ENCODE measurements at regions not wholly inside any gene's neighbourhood (a gene's known extent, or its start where the extent isn't known, plus 50 kb on each side); places are given as distances from the start of the nearest gene placed in this dataset.

DNA sequence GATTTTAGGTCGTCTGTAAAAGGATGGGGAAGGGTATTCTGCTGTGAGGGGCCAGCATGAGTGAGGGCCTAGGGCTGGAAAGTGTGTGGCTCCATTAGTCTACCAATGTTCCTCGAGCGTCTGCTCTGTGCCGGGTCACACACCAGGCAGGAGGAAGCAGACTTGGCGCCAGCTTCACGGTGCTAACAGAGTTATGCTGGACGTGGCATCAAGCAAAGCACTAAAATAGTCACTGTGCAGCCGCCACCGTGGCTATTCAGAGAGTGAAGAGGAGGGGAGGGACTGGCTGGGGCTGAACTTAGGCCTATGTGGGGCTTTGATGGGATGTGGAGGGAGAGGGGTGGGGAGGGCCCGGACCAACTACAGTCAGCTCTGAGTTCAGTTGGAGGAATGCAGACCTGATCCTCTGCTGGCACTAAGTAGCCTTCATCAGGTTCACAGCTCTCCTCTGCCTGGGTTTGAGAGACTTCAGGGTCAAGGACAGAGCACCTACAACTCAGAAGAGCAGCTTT lies 83.9 kb upstream of the MSX1 start:
- dilution Hi-C loops (cut with MboI; ENCODE audit: extremely low pct_ligation_motif_present, low sequenced_read_pairs), result no loop called here
- H3K36me3 ChIP-seq (ENCODE audit: control insufficient read depth in 2 of 2, extremely low read depth in 1 of 2, insufficient read depth in 2 of 2, low read length in 2 of 2), result no peaks in the 10 kb centered on the region
- H2AFZ ChIP-seq (ENCODE audit: control insufficient read depth, low read length), result no peak overlapping the region
- H3K9ac ChIP-seq (ENCODE audit: control insufficient read depth, extremely low read depth, insufficient read depth, low read length), result no peak overlapping the region
- no peak overlapping the region for H3K27ac ChIP-seq (ENCODE audit: control insufficient read depth, insufficient read depth, low read length)
- FAIRE-seq, result no peak
- no peaks in the 10 kb centered on the region for H4K20me1 ChIP-seq (ENCODE audit: control insufficient read depth, extremely low read depth, insufficient read depth, low read length)
- no peaks in the 10 kb centered on the region for H3K27me3 ChIP-seq (ENCODE audit: control insufficient read depth, extremely low read depth, insufficient read depth, low read length)
- no peak overlapping the region for H3K4me3 ChIP-seq (ENCODE audit: control insufficient read depth in 2 of 3, extremely low read depth in 1 of 3, insufficient read depth in 2 of 3, low read depth in 1 of 3, low read length in 3 of 3)
- no peaks in the 10 kb centered on the region for H3K4me1 ChIP-seq (ENCODE audit: control insufficient read depth, extremely low read depth, insufficient read depth, low read length)
- H3K9me1 ChIP-seq (ENCODE audit: control insufficient read depth, extremely low read depth, insufficient read depth, low read length), result no peaks in the 10 kb centered on the region
- no peaks in the 10 kb centered on the region for H3K79me2 ChIP-seq (ENCODE audit: control insufficient read depth, insufficient read depth, low read length)
- H3K9me3 ChIP-seq (ENCODE audit: control insufficient read depth, low read depth, low read length), result peaks cover 2% of the 10 kb centered on the region
- no peak overlapping the region for H3K4me2 ChIP-seq (ENCODE audit: control insufficient read depth, extremely low read depth, insufficient read depth, low read depth, low read length)
- TF ChIP-seq EZH2 (IDR thresholded peaks at IDR 0.05; ENCODE audit: low read length), result no peak
- TF ChIP-seq, protein P1, sequence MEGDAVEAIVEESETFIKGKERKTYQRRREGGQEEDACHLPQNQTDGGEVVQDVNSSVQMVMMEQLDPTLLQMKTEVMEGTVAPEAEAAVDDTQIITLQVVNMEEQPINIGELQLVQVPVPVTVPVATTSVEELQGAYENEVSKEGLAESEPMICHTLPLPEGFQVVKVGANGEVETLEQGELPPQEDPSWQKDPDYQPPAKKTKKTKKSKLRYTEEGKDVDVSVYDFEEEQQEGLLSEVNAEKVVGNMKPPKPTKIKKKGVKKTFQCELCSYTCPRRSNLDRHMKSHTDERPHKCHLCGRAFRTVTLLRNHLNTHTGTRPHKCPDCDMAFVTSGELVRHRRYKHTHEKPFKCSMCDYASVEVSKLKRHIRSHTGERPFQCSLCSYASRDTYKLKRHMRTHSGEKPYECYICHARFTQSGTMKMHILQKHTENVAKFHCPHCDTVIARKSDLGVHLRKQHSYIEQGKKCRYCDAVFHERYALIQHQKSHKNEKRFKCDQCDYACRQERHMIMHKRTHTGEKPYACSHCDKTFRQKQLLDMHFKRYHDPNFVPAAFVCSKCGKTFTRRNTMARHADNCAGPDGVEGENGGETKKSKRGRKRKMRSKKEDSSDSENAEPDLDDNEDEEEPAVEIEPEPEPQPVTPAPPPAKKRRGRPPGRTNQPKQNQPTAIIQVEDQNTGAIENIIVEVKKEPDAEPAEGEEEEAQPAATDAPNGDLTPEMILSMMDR (optimal IDR thresholded peaks at IDR 0.05 in 1 of 3, IDR thresholded peaks at IDR 0.05 in 1 of 3, conservative IDR thresholded peaks at IDR 0.05 in 1 of 3; ENCODE audit: extremely low read depth in 1 of 3, insufficient read depth in 2 of 3, low read length in 3 of 3), result no peak
- no peak for DNase-seq (ENCODE audit: low read depth, low spot score)

DNA sequence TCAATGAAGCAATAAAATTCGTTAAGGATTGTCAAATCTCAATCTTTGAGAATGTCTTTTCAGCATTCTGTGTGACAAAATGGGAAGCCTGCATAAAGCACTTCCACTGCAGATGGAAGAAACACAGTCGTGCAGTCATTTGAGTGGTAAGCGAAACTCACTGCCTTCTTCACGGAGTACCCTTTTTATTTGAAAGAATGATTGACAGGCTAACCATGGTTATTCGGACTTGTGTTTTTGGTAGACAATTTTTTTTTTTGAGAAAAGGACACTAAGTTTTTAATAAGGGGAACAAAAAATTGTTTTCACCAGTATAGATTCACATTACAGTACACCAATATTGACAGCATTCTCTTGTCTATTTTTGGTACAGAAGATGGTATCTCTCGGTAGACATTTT lies 86.9 kb upstream of the MSX1 start:
- dilution Hi-C loops (cut with MboI; ENCODE audit: extremely low pct_ligation_motif_present, low sequenced_read_pairs), result no loop called here

More for the DNA sequence above, 86.9 kb upstream of the MSX1 start:
- Histone ChIP-seq H3K9me3 (ENCODE audit: control insufficient read depth, low read depth, low read length) (peaks cover 6% of the 10 kb centered on the region), H3K27me3 (ENCODE audit: control insufficient read depth, extremely low read depth, insufficient read depth, low read length) (no peaks in the 10 kb centered on the region), H3K9me1 (ENCODE audit: control insufficient read depth, extremely low read depth, insufficient read depth, low read length) (no peaks in the 10 kb centered on the region), H3K36me3 (ENCODE audit: control insufficient read depth in 2 of 2, extremely low read depth in 1 of 2, insufficient read depth in 2 of 2, low read length in 2 of 2) (no peaks in the 10 kb centered on the region), H3K79me2 (ENCODE audit: control insufficient read depth, insufficient read depth, low read length) (no peaks in the 10 kb centered on the region), H3K27ac (ENCODE audit: control insufficient read depth, insufficient read depth, low read length) (no peak overlapping the region), H4K20me1 (ENCODE audit: control insufficient read depth, extremely low read depth, insufficient read depth, low read length) (no peaks in the 10 kb centered on the region), H2AFZ (ENCODE audit: control insufficient read depth, low read length) (no peak overlapping the region), H3K9ac (ENCODE audit: control insufficient read depth, extremely low read depth, insufficient read depth, low read length) (no peak overlapping the region), H3K4me1 (ENCODE audit: control insufficient read depth, extremely low read depth, insufficient read depth, low read length) (no peaks in the 10 kb centered on the region), H3K4me2 (ENCODE audit: control insufficient read depth, extremely low read depth, insufficient read depth, low read depth, low read length) (no peak overlapping the region), H3K4me3 (ENCODE audit: control insufficient read depth in 2 of 3, extremely low read depth in 1 of 3, insufficient read depth in 2 of 3, low read depth in 1 of 3, low read length in 3 of 3) (no peak overlapping the region)
- no peak for FAIRE-seq
- TF ChIP-seq, protein P1 (optimal IDR thresholded peaks at IDR 0.05 in 1 of 3, IDR thresholded peaks at IDR 0.05 in 1 of 3, conservative IDR thresholded peaks at IDR 0.05 in 1 of 3; ENCODE audit: extremely low read depth in 1 of 3, insufficient read depth in 2 of 3, low read length in 3 of 3), result no peak
- TF ChIP-seq EZH2 (IDR thresholded peaks at IDR 0.05; ENCODE audit: low read length), result no peak
- no peak for DNase-seq (ENCODE audit: low read depth, low spot score)
